ENCODE measurements at regions not wholly inside any gene's neighbourhood (a gene's known extent, or its start where the extent isn't known, plus 50 kb on each side); places are given as distances from the start of the nearest gene placed in this dataset.
A peak's percentile ranks its signal among the peaks of the same experiment; 100 is the strongest.

DNA sequence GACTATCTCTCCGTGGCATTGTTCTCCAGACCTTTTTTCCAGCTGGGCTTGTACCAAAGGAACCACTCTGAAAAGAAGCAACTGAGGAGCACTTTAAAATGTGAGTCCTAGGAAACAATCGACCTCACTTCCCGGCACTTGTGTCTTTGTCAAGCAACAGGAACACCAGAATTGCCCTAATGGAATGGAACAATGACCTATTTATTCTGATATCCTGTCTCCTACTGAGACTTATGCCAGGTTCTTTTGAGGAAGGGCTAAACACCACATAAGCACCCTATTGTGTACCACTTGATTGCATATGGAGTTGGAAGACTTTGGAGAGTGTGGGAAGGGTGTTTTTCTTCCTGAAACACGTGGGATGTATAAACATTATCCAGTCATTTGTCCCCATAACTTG lies 56.8 kb upstream of the TGFBR2 start:
- no peak for DNase-seq (ENCODE audit: low read depth)
- TF ChIP-seq, protein P1, sequence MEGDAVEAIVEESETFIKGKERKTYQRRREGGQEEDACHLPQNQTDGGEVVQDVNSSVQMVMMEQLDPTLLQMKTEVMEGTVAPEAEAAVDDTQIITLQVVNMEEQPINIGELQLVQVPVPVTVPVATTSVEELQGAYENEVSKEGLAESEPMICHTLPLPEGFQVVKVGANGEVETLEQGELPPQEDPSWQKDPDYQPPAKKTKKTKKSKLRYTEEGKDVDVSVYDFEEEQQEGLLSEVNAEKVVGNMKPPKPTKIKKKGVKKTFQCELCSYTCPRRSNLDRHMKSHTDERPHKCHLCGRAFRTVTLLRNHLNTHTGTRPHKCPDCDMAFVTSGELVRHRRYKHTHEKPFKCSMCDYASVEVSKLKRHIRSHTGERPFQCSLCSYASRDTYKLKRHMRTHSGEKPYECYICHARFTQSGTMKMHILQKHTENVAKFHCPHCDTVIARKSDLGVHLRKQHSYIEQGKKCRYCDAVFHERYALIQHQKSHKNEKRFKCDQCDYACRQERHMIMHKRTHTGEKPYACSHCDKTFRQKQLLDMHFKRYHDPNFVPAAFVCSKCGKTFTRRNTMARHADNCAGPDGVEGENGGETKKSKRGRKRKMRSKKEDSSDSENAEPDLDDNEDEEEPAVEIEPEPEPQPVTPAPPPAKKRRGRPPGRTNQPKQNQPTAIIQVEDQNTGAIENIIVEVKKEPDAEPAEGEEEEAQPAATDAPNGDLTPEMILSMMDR (conservative IDR thresholded peaks at IDR 0.05; ENCODE audit: control insufficient read depth, insufficient read depth, low read depth, low read length) = no peak
- H3K4me3 ChIP-seq (ENCODE audit: control insufficient read depth, low read depth, low read length) = no peak overlapping the region

DNA sequence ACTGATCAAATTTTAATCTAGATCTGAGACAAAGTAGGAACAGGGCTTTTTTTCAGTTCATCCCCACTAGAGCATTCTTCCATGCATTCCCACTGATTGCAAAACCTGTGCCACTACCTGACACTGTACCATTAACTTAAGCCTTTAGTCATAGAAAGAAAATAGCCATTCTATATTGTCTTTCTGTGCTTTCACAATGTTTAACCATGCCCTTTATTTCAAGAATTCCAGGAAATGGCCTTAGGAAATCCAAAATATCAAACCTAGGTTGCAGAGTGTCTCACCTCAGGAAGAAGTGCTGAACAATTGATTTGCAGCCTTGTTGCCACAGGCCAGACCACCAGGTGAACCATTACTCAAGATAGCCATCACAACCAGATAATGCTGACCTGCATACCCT lies 56.2 kb upstream of the TGFBR2 start:
- DNase-seq (ENCODE audit: low read depth) = no peak
- H3K4me3 ChIP-seq (ENCODE audit: control insufficient read depth, low read depth, low read length) = no peak overlapping the region
- TF ChIP-seq, protein P1 (conservative IDR thresholded peaks at IDR 0.05; ENCODE audit: control insufficient read depth, insufficient read depth, low read depth, low read length) = no peak

DNA sequence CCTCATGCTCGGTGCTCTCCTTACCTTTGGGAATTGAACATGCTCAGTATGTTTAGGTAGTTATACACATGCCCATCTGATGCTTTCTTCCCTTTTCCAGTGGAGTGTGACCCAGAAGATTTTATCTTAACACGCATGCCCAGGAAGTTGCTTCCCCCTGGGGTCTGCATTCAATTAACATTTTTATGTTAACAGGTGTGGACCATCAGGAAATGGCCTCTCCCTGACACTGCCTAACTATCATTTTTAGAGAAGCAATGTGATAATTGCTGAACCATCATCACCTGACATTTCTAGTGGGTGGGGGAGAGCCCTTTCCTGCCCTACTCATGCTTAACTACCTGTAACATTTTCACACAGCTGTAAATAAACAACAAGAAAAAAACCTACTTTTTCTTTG lies 55.1 kb upstream of the TGFBR2 start:
- no peak overlapping the region for H3K4me3 ChIP-seq (ENCODE audit: control insufficient read depth, low read depth, low read length)
- no peak for DNase-seq (ENCODE audit: low read depth)
- TF ChIP-seq, protein P1 (conservative IDR thresholded peaks at IDR 0.05; ENCODE audit: control insufficient read depth, insufficient read depth, low read depth, low read length) = no peak

DNA sequence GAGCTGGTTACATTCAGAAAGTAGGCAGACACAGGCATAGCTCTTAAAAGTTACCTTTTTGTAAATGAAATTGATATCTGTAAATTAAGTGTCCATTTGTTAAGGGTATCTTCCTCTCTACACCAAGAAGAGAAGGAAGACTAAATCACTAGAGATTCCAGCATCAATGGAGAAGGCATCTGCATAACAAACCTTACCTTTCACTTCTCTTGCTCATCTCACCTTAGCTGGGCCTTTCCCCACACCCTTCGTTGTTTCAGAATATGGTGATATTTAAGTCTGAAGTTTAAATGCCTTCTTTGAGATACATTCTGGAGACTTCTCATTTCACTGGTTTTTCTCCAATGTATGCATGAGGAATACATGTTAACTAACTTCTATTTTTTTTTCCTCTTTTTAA lies 54.5 kb upstream of the TGFBR2 start:
- no peak overlapping the region for H3K4me3 ChIP-seq (ENCODE audit: control insufficient read depth, low read depth, low read length)
- TF ChIP-seq, protein P1 (conservative IDR thresholded peaks at IDR 0.05; ENCODE audit: control insufficient read depth, insufficient read depth, low read depth, low read length) = no peak
- DNase-seq (ENCODE audit: low read depth) = no peak

DNA sequence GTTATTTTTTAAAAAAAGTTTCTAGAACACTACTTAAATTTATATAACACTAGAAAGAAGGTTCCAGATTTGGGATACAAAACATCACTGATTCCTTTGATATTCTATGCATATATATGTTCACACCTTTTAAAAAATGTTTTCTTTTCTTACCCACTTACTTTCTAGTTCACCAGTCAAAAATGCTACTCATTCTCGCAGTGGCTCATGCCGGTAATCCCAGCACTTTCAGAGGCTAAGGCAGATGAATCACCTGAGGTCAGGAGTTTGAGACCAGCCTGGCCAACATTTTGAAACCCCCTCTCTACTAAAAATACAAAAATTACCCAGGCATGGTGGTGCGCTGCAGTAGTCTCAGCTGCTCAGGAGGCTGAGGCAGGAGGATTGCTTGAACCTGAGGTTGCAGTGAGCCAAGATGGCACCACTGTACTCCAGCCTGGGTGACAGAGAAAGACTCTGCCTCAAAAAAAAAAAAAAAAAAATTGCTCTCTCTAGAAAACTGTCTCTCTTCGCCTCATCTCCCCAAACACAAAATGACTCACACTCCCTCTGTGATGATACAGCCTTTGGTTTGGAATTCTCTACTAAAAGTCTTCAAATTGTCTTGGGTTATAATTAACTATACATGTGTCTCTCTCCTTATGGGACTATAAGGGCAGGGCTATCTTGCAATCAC lies 52.6 kb upstream of the TGFBR2 start:
- no peak overlapping the region for H3K4me3 ChIP-seq (ENCODE audit: control insufficient read depth, low read depth, low read length)
- DNase-seq (ENCODE audit: low read depth) = peak; percentile 76

DNA sequence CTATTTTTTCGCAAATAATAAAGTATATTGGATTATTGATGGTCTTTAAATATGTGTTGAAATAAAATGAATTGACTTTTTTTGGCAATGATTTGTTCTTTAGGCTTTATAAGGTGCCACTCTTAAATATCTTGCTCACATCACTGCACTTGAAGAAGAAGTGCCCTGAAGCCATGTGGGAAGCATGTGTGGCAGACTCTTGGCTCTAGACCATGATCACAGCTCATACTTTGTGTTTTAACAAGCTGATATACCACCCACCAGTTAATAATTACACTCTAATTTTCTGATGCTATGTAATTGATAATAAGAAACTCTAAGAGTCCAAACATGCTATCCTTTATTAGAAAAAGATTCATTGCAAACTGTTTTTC lies 52.1 kb upstream of the TGFBR2 start:
- TF ChIP-seq, protein P1 (conservative IDR thresholded peaks at IDR 0.05; ENCODE audit: control insufficient read depth, insufficient read depth, low read depth, low read length) = no peak
- peak; percentile 44 for DNase-seq (ENCODE audit: low read depth)

More for the DNA sequence above, 52.6 kb upstream of the TGFBR2 start:
- TF ChIP-seq, protein P1 (conservative IDR thresholded peaks at IDR 0.05; ENCODE audit: control insufficient read depth, insufficient read depth, low read depth, low read length) = no peak

DNA sequence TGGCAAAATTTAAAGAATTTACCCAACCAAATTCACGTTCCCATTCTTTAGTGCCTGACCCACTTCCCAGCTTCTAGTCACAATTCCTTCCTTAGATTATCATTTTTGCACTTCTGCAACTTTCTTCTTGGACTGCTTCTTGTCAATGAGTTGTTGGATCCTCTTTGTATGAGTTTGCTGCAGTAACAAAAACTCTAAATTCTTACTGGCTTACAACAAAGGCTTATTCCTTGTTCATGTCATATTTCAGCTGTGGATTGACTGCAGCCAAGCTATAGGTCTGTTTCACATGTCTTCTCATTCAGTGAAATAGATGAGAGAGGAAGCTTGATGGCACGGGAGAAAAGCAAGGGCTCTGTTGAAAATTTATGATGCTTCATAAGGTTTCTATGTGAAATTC lies 50.4 kb upstream of the TGFBR2 start:
- no peak for DNase-seq (ENCODE audit: low read depth)
- TF ChIP-seq, protein P1 (conservative IDR thresholded peaks at IDR 0.05; ENCODE audit: control insufficient read depth, insufficient read depth, low read depth, low read length) = no peak
- H3K4me3 ChIP-seq (ENCODE audit: control insufficient read depth, low read depth, low read length) = no peak overlapping the region

More for the DNA sequence above, 52.1 kb upstream of the TGFBR2 start:
- H3K4me3 ChIP-seq (ENCODE audit: control insufficient read depth, low read depth, low read length) = no peak overlapping the region
